CD4-positive, alpha-beta T cell treated with Interleukin-4 for 1 hour (primary cell): ENCODE measurements at regions not wholly inside any gene's neighbourhood (a gene's known extent, or its start where the extent isn't known, plus 50 kb on each side); places are given as distances from the start of the nearest gene placed in this dataset.

Experiments used
- DNase-seq, 2 donors: peaks; one replicate each; pipeline ENCODE4 v3.0.0-alpha.2; 2020 to 2022

DNA sequence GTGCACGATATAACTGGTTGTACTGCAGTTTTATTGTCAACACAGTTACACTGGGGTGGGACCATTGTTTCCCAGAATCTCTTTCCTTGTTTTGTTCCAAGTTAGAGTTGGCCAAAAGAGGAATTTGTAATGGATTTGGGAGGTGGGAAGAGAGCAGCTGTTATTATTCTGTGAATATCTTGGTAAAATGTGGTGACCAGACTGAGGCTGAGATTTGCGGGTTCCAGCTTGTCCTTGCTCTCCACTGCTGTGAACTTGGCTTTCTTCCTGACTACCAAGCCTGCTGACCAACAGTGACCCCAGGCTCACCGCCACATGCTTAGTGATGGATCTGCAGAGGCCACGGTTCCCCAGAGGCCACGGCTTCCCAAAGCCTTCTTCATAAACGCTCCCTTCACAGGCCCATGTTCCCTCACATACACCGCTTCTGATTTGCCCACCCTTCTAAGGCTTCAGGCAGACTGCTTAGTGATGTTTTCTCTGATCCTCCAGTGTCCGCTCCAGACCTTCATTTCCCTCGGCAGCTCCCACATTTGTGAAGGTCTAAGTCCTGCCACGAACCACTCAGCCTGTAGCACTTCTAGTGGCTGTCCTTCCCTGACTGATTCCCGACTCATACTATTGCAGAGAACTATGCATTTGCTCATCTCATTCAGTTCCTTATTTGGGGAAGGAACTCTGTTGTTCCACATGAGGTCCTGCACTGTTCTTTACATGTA, 525.5 kb upstream of the RGMA start:
- DNase-seq = no peak

GRCh38 chr15:93613386-93613785, 524.4 kb upstream of the RGMA start:
- no peak for DNase-seq

DNA sequence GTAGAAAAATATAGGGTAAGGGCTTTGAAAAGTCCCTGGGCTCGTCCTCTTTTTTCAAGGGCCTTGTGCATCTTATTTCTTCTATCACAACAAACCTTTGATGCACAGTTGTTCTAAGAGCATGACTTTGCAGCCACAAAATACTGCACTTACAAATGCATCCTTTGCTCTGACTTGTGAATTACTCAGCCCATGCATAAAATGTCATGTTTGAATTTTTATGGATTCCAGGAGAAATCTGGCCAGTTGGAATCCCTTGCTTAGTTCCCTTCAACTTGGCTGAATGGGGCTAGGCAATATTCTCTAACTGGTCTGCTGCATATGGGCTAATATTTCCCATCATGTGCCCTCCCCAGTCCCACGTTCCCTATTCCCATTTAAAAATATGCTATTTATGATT, 523.9 kb upstream of the RGMA start:
- no peak for DNase-seq

GRCh38 chr15:93610944-93611343, 521.9 kb upstream of the RGMA start:
- DNase-seq = no peak

DNA sequence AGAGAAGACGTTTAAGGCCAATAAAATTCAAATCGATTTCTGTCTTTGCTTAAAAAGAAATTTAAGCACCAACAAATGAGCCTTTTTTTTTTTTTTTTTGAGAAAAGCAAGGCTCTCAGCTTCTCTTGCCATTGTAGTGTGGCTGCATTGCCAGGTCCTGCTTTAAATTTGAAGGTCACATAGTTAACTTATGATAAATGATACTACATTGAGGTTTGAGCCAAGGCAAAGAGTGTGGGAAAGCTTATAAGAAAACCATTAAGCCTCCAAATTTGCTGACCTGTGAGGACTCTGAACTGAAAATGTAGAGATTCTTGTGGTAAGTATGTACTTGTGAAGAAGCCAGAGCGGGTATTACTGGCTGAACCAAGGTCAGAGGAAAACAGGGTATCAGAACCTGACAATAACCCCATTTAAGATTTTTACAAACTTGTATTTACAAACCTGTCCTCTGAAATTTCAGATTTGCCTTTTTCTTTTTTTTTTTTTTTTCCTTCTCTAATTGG, 519.7 kb upstream of the RGMA start:
- DNase-seq = no peak

- no peak for DNase-seq
Observed at GRCh38 chr15:93603550-93603949, 514.5 kb upstream of the RGMA start.

DNA sequence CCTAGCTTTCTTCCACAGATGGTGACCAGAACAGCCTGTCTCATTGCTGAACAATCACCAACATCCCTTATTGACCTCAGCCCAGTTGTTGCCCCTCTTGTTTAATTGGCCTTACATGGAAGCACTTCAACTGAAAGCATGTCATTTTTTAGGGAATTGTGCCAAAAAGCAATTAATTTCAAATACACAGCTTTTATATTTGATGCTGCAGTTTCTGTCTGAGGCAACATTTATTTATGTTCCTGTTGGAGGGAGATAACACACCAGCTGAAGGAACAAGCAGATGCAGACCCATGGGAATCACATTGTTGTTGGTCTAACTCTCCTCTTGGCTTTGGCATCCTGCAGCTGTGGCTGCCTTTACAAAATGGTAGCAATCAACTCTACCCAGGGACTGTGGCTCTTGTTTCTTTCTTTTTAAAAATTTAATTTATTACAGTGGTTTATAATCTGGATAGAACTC, 498.1 kb upstream of the RGMA start:
- no peak for DNase-seq

DNA sequence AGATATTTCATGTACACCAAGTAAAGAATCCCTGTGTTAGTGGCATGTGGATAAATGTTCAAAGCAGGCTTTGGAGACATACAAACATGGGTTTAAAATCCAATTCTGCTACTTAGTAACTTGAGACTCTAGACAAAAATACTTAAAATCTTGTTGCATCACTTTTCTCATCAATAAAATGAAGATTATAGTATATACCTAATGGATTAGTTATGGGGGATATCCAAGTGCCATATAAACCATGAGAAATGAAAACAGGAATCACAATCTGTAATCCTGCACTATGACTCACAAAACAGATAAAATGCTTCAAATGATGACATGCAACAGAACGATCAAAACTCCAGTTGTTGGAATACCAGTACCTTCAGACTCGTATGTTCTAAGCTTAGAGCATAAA, 496.0 kb upstream of the RGMA start:
- no peak for DNase-seq

- no peak for DNase-seq
Observed at GRCh38 chr15:93583968-93584367, 495.0 kb upstream of the RGMA start.

- no peak for DNase-seq
Observed at GRCh38 chr15:93583552-93583951, 494.5 kb upstream of the RGMA start.

DNA sequence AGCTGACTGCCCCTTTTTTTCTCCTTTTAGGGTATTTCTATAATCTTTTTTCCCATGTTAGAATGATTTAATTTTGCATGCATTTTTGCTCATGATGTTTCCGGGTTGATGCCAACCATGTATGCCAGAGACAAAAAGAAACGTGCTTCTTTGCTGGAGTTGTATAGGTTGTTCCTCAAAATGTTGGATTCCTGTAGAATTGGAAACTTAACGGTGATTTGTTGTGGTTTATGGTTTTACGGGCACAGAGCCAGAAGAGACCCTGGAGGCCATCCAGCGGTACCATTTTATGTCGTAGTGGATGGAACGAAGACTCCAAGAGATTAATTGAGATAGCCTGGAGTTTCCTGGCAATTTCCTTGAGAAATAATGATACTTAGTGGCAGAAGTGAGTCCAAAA, 481.5 kb upstream of the RGMA start:
- DNase-seq = no peak

DNA sequence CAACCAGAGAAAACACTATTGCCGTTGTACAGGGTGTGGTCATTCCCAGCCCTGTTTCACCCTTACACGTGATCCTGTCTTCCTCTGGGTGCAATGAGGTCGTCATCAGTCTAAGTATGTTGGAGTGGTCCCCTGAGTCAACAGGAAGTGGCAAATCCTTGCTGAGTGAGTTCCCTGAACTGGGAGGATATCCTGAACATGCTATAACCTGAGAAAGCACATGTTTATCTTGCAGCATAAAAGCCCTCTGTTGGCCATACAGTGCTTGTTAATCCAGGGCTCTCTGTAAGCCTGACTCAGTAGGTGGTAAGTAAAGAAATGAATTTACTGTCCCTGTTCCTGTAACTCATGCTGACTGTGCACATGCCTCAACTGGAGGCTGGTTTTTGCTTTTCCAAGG, 477.8 kb upstream of the RGMA start:
- DNase-seq = no peak

- DNase-seq = no peak
Observed at GRCh38 chr15:93565201-93565600, 476.2 kb upstream of the RGMA start.

DNA sequence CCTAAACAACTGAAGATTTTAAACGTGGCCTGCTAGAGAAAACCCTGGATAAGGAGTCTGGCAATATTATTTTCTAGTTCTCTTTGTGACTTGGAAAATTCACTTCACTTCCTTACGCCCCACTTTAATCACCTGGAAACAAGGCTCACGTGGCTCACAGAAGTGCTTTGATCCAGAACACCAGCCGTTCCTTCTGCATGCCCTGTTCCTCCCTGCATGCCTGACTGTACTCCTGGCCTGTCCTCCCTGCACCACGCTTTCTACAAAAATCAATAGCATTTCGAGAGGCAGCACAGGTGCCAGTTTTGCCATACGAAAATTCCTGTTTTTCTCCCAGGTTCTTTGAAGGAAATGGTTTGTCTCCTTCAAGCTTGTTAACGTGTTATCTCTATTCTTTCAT, 474.2 kb upstream of the RGMA start:
- no peak for DNase-seq

DNA sequence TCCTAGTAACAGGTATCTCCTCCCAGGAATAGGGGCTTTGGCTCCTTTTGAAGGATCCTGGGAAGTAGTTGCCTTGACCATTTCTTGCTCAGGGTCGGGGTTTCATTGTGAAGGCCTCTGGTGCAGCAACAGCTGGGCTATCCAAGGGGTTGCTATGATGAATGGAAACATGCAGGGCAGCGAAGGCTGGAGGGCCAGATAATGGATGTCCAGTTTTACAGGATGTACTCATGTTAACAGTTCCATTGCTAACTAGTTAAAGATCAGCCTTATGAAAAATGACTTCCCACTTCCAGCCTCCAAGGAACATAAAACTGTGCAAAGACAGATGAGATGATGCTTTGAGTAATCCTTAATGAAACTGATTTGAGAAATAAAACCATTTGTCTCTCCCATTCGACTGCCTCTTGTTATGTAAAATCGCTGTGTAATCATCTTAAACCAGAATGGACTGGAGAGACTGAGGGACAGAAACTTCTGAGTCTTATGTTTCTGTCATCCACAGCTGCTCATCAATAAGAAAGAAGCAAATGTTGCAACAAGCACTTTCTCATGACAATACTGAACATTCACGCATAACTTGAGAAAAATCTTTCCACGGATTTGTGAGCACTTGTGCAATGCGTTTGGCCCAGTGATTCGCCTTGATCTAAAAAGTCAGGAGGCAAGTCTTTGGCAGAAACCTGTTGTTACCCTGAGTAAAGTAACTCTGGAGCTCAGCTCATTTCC, 473.5 kb upstream of the RGMA start:
- no peak for DNase-seq

DNA sequence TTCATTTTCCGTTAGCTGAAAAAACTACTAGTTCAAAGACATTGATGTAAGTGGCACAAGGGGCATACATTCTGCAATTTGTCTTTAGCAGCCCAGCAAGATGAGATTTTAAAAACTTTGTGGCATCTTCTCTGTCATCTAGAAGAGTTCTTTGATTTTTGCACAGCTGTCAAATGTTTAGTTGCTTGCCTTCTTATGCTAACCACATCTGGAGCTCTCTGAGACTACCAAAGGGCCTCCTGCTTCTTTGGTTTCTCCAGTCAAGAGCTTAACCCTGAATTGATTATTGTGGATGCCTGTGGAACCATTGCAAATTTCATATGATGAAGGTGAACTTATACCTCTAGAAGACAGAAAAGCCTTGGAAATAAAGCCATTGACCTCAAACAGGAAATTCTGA, 468.7 kb upstream of the RGMA start:
- no peak for DNase-seq

GRCh38 chr15:93553167-93553935, 464.3 kb upstream of the RGMA start:
- DNase-seq = no peak

DNA sequence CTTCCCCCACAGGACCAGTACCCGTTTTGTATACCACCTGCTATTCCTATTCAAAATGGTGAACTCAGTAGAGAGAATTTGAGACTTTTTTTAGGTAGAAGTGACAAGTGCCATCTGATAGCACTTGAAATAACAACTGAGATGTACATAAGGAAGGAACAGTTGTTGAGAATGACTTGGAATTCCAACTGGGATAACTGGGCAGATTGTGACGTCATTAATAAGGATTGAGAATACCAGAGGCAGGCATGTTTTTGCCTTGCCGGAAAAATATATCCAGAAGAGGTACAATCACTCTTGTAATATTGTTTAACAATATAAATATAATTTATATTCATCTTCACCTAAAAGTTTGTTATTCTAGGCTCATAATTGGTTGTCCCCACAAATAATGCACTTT, 454.1 kb upstream of the RGMA start:
- DNase-seq = no peak

GRCh38 chr15:93527374-93528050, 438.5 kb upstream of the RGMA start:
- no peak for DNase-seq

- no peak for DNase-seq
Observed at GRCh38 chr15:93524432-93524831, 435.4 kb upstream of the RGMA start.

- no peak for DNase-seq
Observed at GRCh38 chr15:93523481-93523880, 434.5 kb upstream of the RGMA start.

GRCh38 chr15:93520206-93520605, 431.2 kb upstream of the RGMA start:
- DNase-seq = no peak

- no peak for DNase-seq
Observed at GRCh38 chr15:93519599-93519998, 430.6 kb upstream of the RGMA start.
